IMR-90 (cell line): ENCODE measurements at regions not wholly inside any gene's neighbourhood (a gene's known extent, or its start where the extent isn't known, plus 50 kb on each side); places are given as distances from the start of the nearest gene placed in this dataset.

Experiments
- ATAC-seq: fragments of 200-7000 bp; cut with Tn5 transposase; 2 replicates; pipeline ENCODE4 v1.9.1; 2020; ENCODE audit warnings: low read depth, mild to moderate bottlenecking, moderate library complexity
- BruUV-seq: library from RNA; stranded (reverse); fragments of 400-500 nt; replicated peaks from 2 replicates; lab custom pipeline; 2021; lab: Mats Ljungman, UMichigan
- CTCF ChIA-PET: fragments of 300-600 bp; formaldehyde crosslinking; extraction: SDS; loops from one replicate; lab custom pipeline; 2021; ENCODE audit warnings: antibody characterized with exemption; lab: Yijun Ruan, JAX
- POLR2A ChIA-PET: fragments of 300-600 bp; sonication (Branson Sonifier 250); formaldehyde crosslinking; loops from one replicate; lab custom pipeline; 2022; ENCODE audit warnings: antibody characterized with exemption; ENCODE audit not compliant: unreplicated experiment; lab: Charles Lee
- DNase-seq: peaks from one replicate; pipeline ENCODE4 v3.0.0; 2013
- H2AFZ ChIP-seq: replicated peaks from 2 replicates; pipeline ENCODE3; 2013; ENCODE audit warnings: low read length, mild to moderate bottlenecking; ENCODE audit not compliant: poor library complexity
- H2AK5ac ChIP-seq: 2 replicates; pipeline ENCODE4 v1.6.1; 2013; ENCODE audit warnings: low read depth, low read length, inconsistent platforms
- H2AK9ac ChIP-seq: replicated peaks from 2 replicates; pipeline ENCODE3; 2013; ENCODE audit warnings: mild to moderate bottlenecking, low read depth, low read length, moderate library complexity; ENCODE audit not compliant: poor library complexity
- H2BK120ac ChIP-seq: 2 replicates; pipeline ENCODE4 v1.6.1; 2013; ENCODE audit warnings: low read depth, low read length, inconsistent platforms
- H2BK15ac ChIP-seq: 3 replicates; pipeline ENCODE4 v1.6.1; 2013; ENCODE audit warnings: low read depth, low read length, inconsistent platforms
- H2BK20ac ChIP-seq: 2 replicates; pipeline ENCODE4 v1.6.1; 2013; ENCODE audit warnings: low read depth, mild to moderate bottlenecking, inconsistent platforms, low read length, moderate library complexity
- H2BK5ac ChIP-seq: 2 replicates; pipeline ENCODE4 v1.6.1; 2013; ENCODE audit warnings: mild to moderate bottlenecking, low read depth, low read length, inconsistent platforms; ENCODE audit not compliant: poor library complexity, severe bottlenecking
- H3K14ac ChIP-seq: replicated peaks from 2 replicates; pipeline ENCODE4 v1.6.1; 2013; ENCODE audit warnings: low read depth, low read length, inconsistent platforms
- H3K18ac ChIP-seq: 2 replicates; pipeline ENCODE4 v1.6.1; 2013; ENCODE audit warnings: low read depth, low read length, control low read depth
- H3K23ac ChIP-seq: 2 replicates; pipeline ENCODE4 v1.6.1; 2013; ENCODE audit warnings: low read depth, low read length, inconsistent platforms
- H3K27ac ChIP-seq: 2 replicates; pipeline ENCODE4 v1.5.1; 2013; ENCODE audit warnings: mild to moderate bottlenecking, control low read depth, low read length; ENCODE audit not compliant: insufficient read depth
- H3K27me3 ChIP-seq: 2 replicates; pipeline ENCODE4 v1.6.1; 2013; ENCODE audit warnings: low read length; ENCODE audit not compliant: control insufficient read depth, insufficient read depth
- H3K36me3 ChIP-seq: 2 replicates; pipeline ENCODE4 v1.6.1; 2013; ENCODE audit warnings: low read length, mixed read lengths; ENCODE audit not compliant: control insufficient read depth, insufficient read depth
- H3K4ac ChIP-seq: 2 replicates; pipeline ENCODE4 v1.6.1; 2013; ENCODE audit warnings: low read depth, low read length, inconsistent platforms
- H3K4me1 ChIP-seq: 2 replicates; pipeline ENCODE4 v1.6.1; 2013; ENCODE audit warnings: low read length, mixed read lengths; ENCODE audit not compliant: control insufficient read depth, insufficient read depth
- H3K4me2 ChIP-seq: 2 replicates; pipeline ENCODE4 v1.6.1; 2013; ENCODE audit warnings: low read depth, mild to moderate bottlenecking, control low read depth, low read length, moderate library complexity
- H3K4me3 ChIP-seq: 2 replicates; pipeline ENCODE4 v1.5.1; 2013; ENCODE audit warnings: low read depth, mild to moderate bottlenecking, control low read depth, low read length, moderate library complexity; ENCODE audit not compliant: insufficient read depth
- H3K56ac ChIP-seq: 2 replicates; pipeline ENCODE4 v1.6.1; 2013; ENCODE audit warnings: low read length, inconsistent platforms; ENCODE audit not compliant: insufficient read depth; ENCODE audit errors: extremely low read depth
- H3K79me1 ChIP-seq, 2 experiments: 2 replicates each; pipeline ENCODE4 v1.6.1; 2013; ENCODE audit warnings: low read length in 2 of 2, inconsistent platforms in 1 of 2, low read depth in 1 of 2
- H3K9ac ChIP-seq: 2 replicates; pipeline ENCODE4 v1.6.1; 2013; ENCODE audit warnings: low read depth, low read length, control low read depth
- H3K9me1 ChIP-seq: 2 replicates; pipeline ENCODE4 v1.6.1; 2013; ENCODE audit warnings: low read length, inconsistent platforms; ENCODE audit not compliant: insufficient read depth
- H3K9me3 ChIP-seq: 2 replicates; pipeline ENCODE4 v1.6.1; 2013; ENCODE audit warnings: low read length; ENCODE audit not compliant: control insufficient read depth, insufficient read depth
- H4K20me1 ChIP-seq: 2 replicates; pipeline ENCODE4 v1.6.1; 2013; ENCODE audit warnings: low read length, inconsistent platforms; ENCODE audit not compliant: insufficient read depth
- H4K5ac ChIP-seq: 2 replicates; pipeline ENCODE4 v1.6.1; 2013; ENCODE audit warnings: mild to moderate bottlenecking, low read depth, low read length, control low read depth
- H4K8ac ChIP-seq, 2 experiments: 2 replicates each; pipeline ENCODE4 v1.6.1; 2013; ENCODE audit warnings: low read depth in 2 of 2, low read length in 2 of 2, control low read depth in 1 of 2, inconsistent platforms in 1 of 2
- H4K91ac ChIP-seq: 2 replicates; pipeline ENCODE4 v1.6.1; 2013; ENCODE audit warnings: low read depth, low read length, inconsistent platforms; ENCODE audit not compliant: insufficient read depth
- CHD1 ChIP-seq: IDR thresholded peaks from 2 replicates; pipeline ENCODE4 v1.6.1; 2012; ENCODE audit warnings: low read depth, low read length, improper control_type of control experiment
- USF2 ChIP-seq: fragments of 150-350 bp; IDR thresholded peaks from 2 replicates; pipeline ENCODE4 v1.6.1; 2017; ENCODE audit warnings: mild to moderate bottlenecking, antibody characterized with exemption, low read length, low read depth
- WGBS, 2 experiments: methylation state at CpG; one replicate each; pipeline versions ENCODE4 v1.1.5 to v1.1.7; 2013; ENCODE audit warnings: missing lambda C conversion rate in 2 of 2; ENCODE audit not compliant: insufficient read length in 1 of 2; ENCODE audit errors: extremely low coverage in 2 of 2; 5-methylcytosine and 5-hydroxymethylcytosine counted together
- dilution Hi-C: fragments of 300-500 bp; cut with HindIII; formaldehyde crosslinking; loops from one replicate; pipeline ENCODE4 v1.14.3; 2018; ENCODE audit warnings: low sequenced_read_pairs; ENCODE audit not compliant: unreplicated experiment
- in situ Hi-C: fragments of 300-500 bp; cut with MboI; formaldehyde crosslinking; loops from 3 replicates; pipeline ENCODE4 v1.14.3; 2019; ENCODE audit warnings: low sequenced_read_pairs, inconsistent platforms, mixed read lengths
- intact Hi-C: fragments of 100-400 bp; cut with micrococcal nuclease; formaldehyde crosslinking; loops from 2 replicates; pipeline ENCODE4 v1.10.0; 2022

- ChIA-PET CTCF (no interaction called here), POLR2A (no interaction called here)
- Histone ChIP-seq H2BK20ac (no peak overlapping the region), H2BK5ac (no peak overlapping the region), H3K9ac (no peak overlapping the region), H3K27ac (no peak overlapping the region), H3K23ac (no peak overlapping the region), H2AFZ (no peak overlapping the region), H3K18ac (no peak overlapping the region), H3K36me3 (no peaks in the 10 kb centered on the region), H4K91ac (no peak overlapping the region), H3K9me1 (no peaks in the 10 kb centered on the region; the same call in 1 of the 2 replicates), H2BK15ac (no peak overlapping the region), H3K4me1 (no peaks in the 10 kb centered on the region; the same call in 1 of the 2 replicates), H3K9me3 (no peaks in the 10 kb centered on the region), H4K8ac (no peak overlapping the region), H3K4me3 (no peak overlapping the region), H4K5ac (no peak overlapping the region), H2AK9ac (no peak overlapping the region), H3K27me3 (no peaks in the 10 kb centered on the region), H2BK120ac (no peak overlapping the region), H4K20me1 (no peaks in the 10 kb centered on the region), H3K4ac (no peak overlapping the region), H3K79me1 (no peaks in the 10 kb centered on the region), H3K14ac (no peak overlapping the region), H3K56ac (no peak overlapping the region), H2AK5ac (no peak overlapping the region), H3K4me2 (no peak overlapping the region)
- TF ChIP-seq CHD1 (no peak), USF2 (no peak)
- intact Hi-C loops, result no loop called here
- no peak for DNase-seq
- no TSS peak for BruUV-seq
- no peak for ATAC-seq
- dilution Hi-C loops, result no loop called here
- in situ Hi-C loops, result no loop called here
- 100% methylated on average over 2 of the region's 4 CpGs; no CpG with 5 or more reads in 1 of the 2 experiments for WGBS, 2 experiments
Observed at GRCh38 chr1:56295949-56296929, 283.1 kb downstream of the PLPP3 start.
